Lower leg skin (tissue), 3 donors: ENCODE measurements at regions not wholly inside any gene's neighbourhood (a gene's known extent, or its start where the extent isn't known, plus 50 kb on each side); places are given as distances from the start of the nearest gene placed in this dataset.

ENCODE experiments used
- CTCF ChIP-seq, 3 donors: fragments of 450-650 bp; IDR thresholded peaks; one replicate each; pipeline ENCODE4 v1.5.1; 2016; ENCODE audit warnings: antibody characterized with exemption in 3 of 3, mild to moderate bottlenecking in 3 of 3, moderate library complexity in 2 of 3
- POLR2A ChIP-seq, 2 donors: fragments of 450-650 bp; IDR thresholded peaks; one replicate each; pipeline ENCODE4 v1.6.1; 2016 to 2017; ENCODE audit warnings: antibody characterized with exemption in 2 of 2, mild to moderate bottlenecking in 1 of 2, moderate library complexity in 1 of 2

- TF ChIP-seq POLR2A (IDR thresholded peaks at IDR 0.05) (no peak), CTCF (IDR thresholded peaks at IDR 0.05) (no peak)
Measured at GRCh38 chrY:8677336-8677935, 659.8 kb upstream of the TSPY4 start.
